NCI-H1417 treated with DMSO at 0.1 percent for 48 hours (cell line): ENCODE measurements at regions not wholly inside any gene's neighbourhood (a gene's known extent, or its start where the extent isn't known, plus 50 kb on each side); places are given as distances from the start of the nearest gene placed in this dataset.
"Not testable (repeated sequence)": the region's sequence is repeated elsewhere in the genome, so short reads cannot be mapped to it uniquely, and the experiment has no call there.

ENCODE experiments used
- DNase-seq: peaks from one replicate; lab custom pipeline; 2025; lab: John Stamatoyannopoulos, UW

DNA sequence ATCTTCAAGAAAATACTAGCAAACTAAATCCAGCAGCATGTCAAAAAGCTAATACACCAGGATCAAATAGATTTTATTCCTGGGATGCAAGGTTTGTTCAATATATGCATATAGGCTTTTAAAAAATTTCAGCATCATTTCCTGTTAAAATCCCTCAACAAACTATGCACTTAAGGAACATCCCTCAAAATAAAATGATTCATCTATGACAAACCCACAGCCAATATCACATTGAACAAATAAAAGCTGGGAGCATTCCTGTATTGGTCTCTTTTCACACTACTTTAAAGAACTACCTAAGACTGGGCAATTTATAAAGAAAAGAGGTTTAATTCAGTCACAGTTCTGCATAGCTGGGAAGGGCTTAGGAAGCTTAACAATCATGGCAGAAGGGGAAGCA, 726.7 kb downstream of the GRXCR1 start:
- DNase-seq: no peak

GRCh38 chr4:43637893-43638292, 745.4 kb downstream of the GRXCR1 start:
- DNase-seq: not testable (repeated sequence)

DNA sequence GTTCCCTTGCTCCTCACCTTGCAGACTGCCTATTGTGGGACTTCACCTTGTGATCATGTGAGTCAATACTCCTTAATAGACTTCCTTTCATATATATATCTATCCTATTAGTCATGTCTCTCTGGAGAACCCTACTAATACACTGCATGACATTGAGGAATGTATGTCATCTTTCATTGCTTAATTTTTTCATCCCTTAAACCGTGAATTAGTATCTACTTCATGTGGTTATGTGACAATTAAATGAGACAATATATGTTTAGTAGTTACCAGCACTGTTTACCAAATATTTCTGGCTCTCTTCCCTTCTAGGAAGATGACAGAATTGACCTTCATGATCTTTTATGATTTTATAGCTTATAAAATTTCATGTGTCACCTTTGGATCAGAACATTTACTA, 759.5 kb downstream of the GRXCR1 start:
- DNase-seq: no peak

DNA sequence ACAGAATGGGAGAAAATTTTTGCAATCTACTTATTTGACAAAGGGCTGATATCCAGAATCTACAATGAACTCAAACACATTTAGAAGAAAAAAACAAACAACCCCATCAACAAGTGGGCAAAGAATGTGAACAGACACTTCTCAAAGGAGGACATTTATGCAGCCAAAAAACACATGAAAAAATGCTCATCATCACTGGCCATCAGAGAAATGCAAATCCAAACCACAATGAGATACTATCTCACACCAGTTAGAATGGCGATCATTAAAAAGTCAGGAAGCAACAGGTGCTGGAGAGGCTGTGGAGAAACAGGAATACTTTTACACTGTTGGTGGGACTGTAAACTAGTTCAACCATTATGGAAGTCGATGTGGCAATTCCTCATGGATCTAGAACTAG, 767.0 kb downstream of the GRXCR1 start:
- not testable (repeated sequence) for DNase-seq

DNA sequence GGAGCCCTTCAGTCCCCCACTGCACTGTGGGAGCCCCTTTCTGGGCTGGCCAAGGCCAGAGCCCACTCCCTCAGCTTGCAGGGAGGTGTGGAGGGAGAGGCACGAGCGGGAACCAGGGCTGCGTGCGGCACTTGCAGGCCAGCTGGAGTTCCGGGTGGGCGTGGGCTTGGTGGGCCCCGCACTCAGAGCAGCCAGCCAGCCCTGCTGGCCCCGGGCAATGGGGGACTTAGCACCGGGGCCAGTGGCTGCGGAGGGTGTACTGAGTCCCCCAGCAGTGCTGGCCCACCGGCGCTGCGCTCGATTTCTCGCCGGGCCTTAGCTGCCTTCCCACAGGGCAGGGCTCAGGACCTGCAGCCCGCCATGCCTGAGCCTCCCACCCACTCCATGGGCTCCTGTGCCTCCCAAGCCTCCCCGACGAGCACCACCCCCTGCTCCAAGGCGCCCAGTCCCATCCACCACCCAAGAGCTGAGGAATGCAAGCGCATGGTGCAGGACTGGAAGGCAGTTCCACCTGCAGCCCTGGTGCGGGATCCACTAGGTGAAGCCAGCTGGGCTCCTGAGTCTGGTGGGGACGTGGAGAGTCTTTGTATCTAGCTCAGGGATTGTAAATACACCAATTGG, 776.2 kb downstream of the KCTD8 start:
- not testable (repeated sequence) for DNase-seq

DNA sequence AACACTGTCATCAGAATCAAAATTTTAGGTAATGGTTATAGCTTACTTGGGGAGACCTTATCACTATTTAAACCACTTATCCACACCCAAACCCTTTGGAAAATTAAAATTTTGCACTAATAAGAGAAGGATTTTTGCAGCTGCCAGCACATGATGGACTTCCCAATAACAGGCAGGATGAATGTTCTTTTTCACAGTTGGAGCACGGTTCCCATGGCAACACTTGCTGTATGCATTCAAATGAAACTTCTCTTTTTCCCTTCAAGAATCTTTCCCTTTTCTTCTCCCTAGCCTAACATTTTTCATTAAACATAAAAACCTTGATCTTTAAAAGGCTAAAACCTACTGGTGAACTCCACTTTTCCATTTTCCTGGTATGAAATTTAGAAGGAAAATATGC, 768.2 kb downstream of the KCTD8 start:
- no peak for DNase-seq

DNA sequence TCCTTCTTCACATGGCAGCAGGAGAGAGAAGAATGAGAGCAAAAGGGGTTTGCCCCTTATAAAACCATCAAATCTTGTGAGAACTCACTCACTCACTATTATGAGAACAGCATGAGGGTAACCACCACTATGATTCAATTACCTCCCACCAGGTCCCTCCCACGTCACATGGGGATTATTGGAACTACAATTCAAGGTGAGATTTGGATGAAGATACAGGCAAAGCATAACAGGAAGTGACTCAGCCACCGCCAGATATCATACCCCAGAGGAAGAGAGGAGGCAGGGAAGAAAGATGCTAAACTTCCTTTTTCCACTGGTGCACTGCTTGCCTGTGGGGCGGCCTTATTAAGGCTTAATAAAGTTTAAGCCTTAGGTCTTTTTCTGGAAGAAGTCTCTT, 766.1 kb downstream of the KCTD8 start:
- DNase-seq: no peak

GRCh38 chr4:43690116-43690515, 758.5 kb downstream of the KCTD8 start:
- DNase-seq: no peak

DNA sequence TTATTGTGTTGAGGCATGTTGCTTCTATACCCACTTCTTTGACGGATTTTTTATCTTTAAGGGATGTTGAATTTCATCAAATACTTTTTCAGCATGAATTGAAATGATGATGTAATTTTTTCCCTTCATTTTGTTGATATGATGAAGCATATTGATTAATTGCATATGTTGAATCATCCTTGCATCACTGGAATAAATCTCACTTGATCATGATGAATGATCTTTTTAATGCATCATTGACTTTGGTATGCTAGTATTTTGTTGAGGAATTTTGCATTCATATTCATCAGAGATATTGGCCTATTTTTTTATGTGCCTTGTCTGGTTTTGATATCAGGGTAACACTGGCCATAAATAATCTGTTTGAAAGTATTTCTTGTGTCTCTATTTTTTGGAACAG, 754.7 kb downstream of the KCTD8 start:
- DNase-seq: no peak

DNA sequence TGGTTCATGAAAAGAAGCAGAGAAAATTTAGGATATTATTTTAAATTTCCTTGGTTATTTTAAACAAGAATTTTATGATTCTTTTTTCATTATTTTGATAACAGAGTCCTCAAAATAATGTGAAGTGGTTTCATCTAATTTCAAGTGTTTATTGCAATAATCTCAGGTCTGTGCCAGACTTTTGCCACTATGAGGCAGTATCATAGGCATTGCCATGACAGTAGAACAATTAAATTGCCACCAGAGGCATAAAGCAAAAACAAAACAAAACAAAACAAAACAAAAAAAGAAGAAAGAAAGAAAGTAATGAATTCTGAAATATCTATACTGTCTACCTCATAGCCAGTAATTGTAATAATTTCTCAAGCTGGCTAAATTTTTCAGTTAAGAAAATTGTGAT, 739.2 kb downstream of the KCTD8 start:
- no peak for DNase-seq

- DNase-seq: no peak
These were observed 731.8 kb downstream of the KCTD8 start for GRCh38 chr4:43716721-43717395.

DNA sequence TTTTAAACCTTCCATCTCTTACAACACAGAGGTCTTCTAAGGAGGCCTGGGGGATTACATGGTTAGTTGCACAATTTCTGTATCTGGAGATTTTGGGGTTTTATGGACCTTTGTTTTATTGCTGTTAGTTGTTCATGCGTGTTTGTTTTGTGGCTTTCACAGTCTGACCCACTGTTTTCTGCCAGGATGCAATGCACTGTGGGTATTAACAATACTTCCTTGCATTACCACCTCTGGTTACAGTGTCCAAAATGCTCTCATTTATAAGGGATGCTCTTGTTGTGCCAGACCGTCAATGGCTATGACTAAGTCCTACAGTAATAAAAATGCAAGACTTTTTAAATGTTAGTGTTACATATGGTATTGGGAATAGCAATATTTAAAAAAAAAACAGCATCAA, 730.2 kb downstream of the KCTD8 start:
- DNase-seq: no peak

GRCh38 chr4:43732829-43733426, 715.7 kb downstream of the KCTD8 start:
- DNase-seq: no peak

DNA sequence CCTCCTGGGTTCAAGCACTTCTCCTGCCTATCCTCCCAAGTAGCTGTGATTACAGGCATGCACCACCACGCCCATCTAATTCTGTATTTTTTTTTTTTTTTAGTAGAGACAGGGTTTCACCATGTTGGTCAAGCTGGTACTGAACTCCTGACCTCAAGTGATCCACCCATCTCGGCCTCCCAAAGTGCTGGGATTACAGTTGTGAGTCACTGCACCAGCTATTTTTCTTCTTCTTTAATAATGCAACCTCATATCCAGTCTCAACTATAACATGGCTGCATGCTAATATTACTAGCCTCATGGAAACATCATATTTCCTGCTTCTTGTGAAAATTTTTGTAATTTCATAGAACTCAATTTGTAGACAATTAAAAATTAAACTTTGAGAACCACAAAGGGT, 706.5 kb downstream of the KCTD8 start:
- no peak for DNase-seq

DNA sequence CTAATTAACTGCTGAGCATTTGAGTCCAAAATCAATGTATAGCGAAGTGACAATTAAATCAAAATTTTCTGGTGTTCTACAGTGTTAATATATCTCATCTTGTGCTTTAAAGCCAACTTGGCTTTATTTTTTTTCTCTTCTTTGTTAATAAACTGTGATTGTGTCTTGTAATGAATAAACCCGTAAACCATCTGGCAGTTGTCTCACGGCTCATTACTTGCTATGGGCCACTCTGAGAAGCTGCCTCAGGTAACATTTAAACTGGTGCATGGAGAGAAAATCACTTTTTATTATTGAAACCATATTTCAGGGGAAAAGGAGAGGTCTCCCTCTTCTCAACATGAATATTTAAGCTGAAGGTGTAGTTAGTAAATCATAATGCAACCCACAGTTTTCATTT, 694.0 kb downstream of the KCTD8 start:
- DNase-seq: no peak

- DNase-seq: no peak
These were observed 691.5 kb downstream of the KCTD8 start for GRCh38 chr4:43757147-43757546.

GRCh38 chr4:43758836-43759235, 689.8 kb downstream of the KCTD8 start:
- no peak for DNase-seq

DNA sequence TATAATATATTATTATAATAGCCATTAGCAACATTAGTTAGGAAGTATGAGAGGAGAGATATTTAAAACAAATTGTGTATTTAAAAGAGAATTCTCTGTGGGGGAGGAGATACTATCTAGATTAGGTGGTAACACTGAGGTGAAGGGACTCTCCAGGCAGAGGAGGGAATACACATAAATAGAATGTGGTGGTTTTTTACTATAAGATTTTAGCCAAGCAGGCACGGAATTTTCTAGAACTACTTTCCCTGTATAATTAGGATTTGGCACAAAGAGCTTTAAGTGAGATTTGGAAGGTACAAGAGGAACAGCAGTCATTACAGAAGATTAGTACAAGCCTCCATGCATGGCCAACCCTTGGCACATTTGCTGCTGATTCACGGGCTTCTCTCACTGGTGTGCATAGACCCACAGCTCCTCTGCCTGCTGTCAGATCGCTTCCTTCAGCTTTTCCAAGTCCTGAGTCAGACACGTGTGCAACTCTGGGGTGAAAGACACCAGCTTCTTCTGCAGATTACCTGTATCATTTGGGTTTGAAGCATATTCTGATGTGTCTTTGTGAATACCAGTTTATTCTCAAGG, 685.5 kb downstream of the KCTD8 start:
- DNase-seq: no peak

DNA sequence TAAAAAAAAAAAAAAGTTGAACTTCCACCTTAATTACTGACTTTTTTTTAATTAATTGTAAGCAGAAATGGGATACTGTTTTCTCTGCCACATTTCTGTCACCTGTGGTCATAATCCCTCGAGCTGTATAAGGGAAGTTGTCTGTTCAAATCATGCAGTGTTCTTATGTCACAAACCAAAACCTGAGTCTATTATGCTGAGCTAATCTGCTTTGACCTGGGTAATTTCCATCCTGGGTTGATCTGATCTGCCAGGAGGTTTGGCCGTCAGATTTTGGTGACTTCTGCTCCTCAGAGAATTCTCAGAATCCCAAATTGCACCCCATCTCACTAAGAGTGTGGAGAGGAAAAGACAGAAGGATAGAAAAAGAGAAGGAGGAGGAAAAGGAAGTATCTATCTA, 683.1 kb downstream of the KCTD8 start:
- no peak for DNase-seq

DNA sequence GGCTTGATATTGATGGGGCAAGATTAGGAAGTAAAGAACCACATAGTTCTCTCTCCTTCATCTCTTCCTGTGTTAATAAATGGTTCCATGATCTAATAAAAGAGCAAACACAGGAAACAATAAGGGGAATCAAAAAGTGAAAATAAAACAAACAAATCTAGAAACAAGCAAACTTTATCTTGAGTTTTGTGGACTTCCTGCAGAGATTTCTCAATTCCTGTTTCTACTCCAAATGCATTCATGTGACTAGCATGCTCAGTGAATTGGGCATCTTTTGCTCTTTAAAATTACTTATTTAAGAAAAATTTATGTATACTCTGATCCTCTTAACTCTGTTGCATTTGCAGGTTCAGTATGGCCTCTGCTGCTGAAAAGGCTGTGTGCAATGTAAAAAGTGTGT, 682.0 kb downstream of the KCTD8 start:
- DNase-seq: no peak

DNA sequence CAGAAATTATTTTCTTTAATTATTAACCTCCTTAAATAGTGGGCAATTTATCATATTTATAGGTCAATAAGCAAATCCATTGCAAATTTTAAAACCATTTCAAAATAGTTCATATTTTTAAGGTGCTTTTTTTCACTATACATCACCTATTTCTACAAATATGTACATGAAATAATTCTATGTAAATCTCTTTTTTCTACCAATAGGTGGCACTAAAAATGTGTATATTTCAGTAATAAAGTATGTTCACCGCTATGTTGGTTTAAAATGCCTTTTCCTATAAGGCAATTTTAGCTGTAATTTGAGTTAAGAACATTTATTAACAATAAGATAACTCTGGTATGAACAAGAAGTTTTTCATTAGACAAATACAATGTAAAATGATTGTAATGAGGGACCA, 672.2 kb downstream of the KCTD8 start:
- no peak for DNase-seq

GRCh38 chr4:43778187-43778915, 670.3 kb downstream of the KCTD8 start:
- DNase-seq: no peak

DNA sequence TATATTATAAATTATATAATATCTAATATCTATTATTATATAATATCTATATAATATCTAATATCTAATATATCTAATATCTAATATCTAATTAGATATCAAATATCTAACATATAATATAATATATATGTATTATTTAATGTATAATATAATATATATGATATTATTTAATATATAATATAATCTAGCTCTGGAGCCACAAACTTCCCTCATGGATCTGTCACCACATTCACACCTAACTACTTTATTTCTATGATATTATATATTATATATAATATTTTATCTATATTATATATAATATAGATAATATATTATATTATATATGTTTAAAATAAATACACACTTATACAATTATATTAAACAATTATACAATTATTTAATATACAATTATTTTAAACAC, 667.5 kb downstream of the KCTD8 start:
- no peak for DNase-seq
